ENCODE measurements at regions not wholly inside any gene's neighbourhood (a gene's known extent, or its start where the extent isn't known, plus 50 kb on each side); places are given as distances from the start of the nearest gene placed in this dataset.

DNA sequence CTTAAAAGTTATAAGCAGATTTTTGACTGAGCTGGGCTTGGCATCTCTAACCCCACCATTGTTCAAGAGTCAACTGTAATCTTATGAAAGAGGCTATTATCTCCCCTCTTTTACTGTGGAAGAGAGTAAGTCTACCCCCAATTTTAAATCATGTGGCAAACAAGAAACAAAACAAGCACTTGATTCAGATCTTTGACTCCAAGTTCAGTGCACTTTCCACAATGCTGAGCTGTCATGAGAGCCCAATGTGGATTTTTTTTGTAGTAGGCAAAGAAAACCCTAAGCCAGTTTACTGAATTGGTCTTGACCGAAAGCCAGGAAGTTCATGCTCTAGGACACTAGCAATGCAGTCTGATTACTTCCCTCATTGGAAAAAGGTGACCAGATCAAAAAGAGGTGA is 306.2 kb downstream of the GALC start:
- ChIA-PET CTCF (no interaction called here), POLR2A (no interaction called here)
- no peak for DNase-seq (ENCODE audit: low read depth, low spot score)
- TF ChIP-seq, protein P1, sequence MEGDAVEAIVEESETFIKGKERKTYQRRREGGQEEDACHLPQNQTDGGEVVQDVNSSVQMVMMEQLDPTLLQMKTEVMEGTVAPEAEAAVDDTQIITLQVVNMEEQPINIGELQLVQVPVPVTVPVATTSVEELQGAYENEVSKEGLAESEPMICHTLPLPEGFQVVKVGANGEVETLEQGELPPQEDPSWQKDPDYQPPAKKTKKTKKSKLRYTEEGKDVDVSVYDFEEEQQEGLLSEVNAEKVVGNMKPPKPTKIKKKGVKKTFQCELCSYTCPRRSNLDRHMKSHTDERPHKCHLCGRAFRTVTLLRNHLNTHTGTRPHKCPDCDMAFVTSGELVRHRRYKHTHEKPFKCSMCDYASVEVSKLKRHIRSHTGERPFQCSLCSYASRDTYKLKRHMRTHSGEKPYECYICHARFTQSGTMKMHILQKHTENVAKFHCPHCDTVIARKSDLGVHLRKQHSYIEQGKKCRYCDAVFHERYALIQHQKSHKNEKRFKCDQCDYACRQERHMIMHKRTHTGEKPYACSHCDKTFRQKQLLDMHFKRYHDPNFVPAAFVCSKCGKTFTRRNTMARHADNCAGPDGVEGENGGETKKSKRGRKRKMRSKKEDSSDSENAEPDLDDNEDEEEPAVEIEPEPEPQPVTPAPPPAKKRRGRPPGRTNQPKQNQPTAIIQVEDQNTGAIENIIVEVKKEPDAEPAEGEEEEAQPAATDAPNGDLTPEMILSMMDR (IDR thresholded peaks at IDR 0.05; ENCODE audit: insufficient read depth, low read length, missing control alignments) = no peak
- H3K4me3 ChIP-seq (ENCODE audit: low read depth, low read length) = no peak overlapping the region

DNA sequence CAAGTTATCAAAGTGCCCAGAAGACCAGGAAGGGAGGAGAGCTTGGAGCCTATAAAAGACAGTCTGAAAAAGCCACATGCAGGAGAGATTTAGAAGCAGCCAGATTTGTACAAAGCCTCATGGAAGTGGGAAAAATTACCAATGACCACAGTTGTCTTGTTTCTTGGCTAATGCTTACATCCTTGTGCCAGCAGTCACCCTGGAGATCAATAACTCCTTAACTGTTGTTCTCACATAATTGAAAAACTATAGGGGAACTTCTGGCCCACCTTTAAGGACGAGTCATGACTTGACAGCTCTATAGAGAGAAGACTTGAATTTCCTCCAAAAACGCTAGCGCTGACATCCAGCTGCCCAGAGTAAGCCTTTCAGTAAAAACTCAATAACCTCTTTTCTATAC is 313.1 kb downstream of the GALC start:
- ChIA-PET CTCF (no interaction called here), POLR2A (no interaction called here)
- DNase-seq (ENCODE audit: low read depth, low spot score) = no peak
- H3K4me3 ChIP-seq (ENCODE audit: low read depth, low read length) = no peak overlapping the region
- TF ChIP-seq, protein P1 (IDR thresholded peaks at IDR 0.05; ENCODE audit: insufficient read depth, low read length, missing control alignments) = no peak

DNA sequence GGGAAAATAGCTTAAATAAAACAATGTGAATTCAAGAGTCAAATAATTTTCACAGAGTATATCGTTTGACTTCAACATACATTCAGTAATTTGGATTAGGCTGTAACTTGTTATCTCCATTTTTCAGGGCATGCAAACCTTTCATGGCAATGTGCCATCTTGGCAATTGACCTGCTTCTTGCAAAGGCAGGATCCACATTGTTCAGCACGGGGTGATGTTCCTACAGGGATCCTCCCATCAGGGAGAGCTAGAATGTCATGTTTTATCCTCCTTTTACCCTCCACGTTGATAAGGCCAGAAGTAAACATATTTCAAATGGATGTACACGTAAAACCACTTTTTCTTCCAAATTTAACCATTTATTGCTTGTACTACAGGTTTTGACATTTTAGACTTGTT is 314.4 kb downstream of the GALC start:
- TF ChIP-seq, protein P1 (IDR thresholded peaks at IDR 0.05; ENCODE audit: insufficient read depth, low read length, missing control alignments) = no peak
- H3K4me3 ChIP-seq (ENCODE audit: low read depth, low read length) = no peak overlapping the region
- POLR2A ChIA-PET = no interaction called here
- DNase-seq (ENCODE audit: low read depth, low spot score) = no peak
- CTCF ChIA-PET = no interaction called here

DNA sequence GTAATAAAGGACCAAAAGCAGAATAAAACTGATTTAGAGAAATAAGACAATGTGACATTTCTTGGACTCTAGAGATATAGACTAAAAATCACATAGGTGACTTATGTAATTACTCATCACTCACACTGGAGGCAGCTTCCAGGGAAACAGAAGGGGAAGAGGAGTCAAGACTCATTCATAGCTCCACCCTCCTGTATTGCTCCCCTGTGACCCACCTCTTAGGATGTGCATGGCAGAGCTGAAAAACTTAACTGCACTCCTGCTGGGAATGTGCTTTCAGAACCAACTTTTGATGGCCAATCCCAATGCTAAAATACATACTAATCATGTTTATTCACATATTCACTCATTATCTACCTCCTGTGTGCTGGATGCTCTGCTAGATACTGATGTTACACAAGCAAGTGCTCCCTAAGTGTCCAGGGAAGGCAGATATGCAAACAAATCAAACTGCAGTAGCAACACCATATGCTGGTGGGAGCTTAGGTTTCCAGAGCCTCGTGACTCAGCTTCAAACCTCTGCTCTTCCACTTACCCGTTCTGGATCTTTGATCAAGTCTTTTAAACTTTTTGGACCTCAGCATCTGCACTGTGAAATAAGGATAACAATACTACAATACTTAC is 316.1 kb downstream of the GALC start:
- no peak overlapping the region for H3K4me3 ChIP-seq (ENCODE audit: low read depth, low read length)
- CTCF ChIA-PET = no interaction called here
- POLR2A ChIA-PET = no interaction called here
- DNase-seq (ENCODE audit: low read depth, low spot score) = no peak
- TF ChIP-seq, protein P1 (IDR thresholded peaks at IDR 0.05; ENCODE audit: insufficient read depth, low read length, missing control alignments) = no peak

DNA sequence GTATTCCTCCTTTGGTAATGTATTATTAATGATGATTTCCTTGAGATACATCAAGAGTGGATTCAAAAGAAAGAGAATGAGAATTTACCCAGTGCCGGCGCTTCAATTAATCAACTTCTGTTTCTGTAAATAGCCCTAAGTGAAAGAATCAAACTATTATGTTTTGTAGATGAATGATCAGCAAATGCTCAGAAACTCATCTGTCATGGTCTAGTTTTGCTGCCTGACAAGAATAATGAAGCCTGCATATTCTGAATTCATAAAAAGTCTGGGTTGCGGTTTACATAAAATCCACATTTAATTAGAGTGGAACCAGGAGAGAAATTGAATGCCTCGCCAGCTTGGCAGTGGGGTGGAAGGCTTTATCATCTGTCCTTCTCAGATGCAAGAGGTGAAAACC is 325.3 kb downstream of the GALC start:
- POLR2A ChIA-PET = no interaction called here

DNA sequence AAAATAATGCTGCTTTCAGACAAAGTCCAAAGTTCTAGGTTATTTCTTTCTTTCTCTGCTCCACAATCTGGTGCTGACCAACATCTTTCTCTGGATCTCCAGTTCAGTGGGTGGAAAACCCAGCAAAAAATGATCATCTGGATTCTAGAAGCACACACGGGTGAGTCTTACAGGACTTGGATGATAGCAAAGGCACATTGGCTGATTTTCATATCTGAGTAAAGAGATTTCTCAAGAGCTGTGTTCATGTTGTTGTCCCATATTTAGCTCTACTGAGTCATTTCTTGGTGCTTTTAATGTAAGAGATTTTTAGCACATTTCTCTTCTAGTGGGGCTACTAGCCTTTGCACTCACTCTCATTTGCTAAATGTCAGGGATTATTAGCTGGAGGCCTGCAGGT is 336.7 kb downstream of the GALC start:
- POLR2A ChIA-PET = no interaction called here
- CTCF ChIA-PET = no interaction called here
- TF ChIP-seq, protein P1 (IDR thresholded peaks at IDR 0.05; ENCODE audit: insufficient read depth, low read length, missing control alignments) = no peak
- no peak overlapping the region for H3K4me3 ChIP-seq (ENCODE audit: low read depth, low read length)
- no peak for DNase-seq (ENCODE audit: low read depth, low spot score)

More for the DNA sequence above, 325.3 kb downstream of the GALC start:
- TF ChIP-seq, protein P1 (IDR thresholded peaks at IDR 0.05; ENCODE audit: insufficient read depth, low read length, missing control alignments) = no peak
- DNase-seq (ENCODE audit: low read depth, low spot score) = no peak
- no peak overlapping the region for H3K4me3 ChIP-seq (ENCODE audit: low read depth, low read length)
- CTCF ChIA-PET = no interaction called here

Data from AG04449 (cell line).